HG02759 (cell line): ENCODE measurements at regions not wholly inside any gene's neighbourhood (a gene's known extent, or its start where the extent isn't known, plus 50 kb on each side); places are given as distances from the start of the nearest gene placed in this dataset.

Source experiments
- ATAC-seq: cut with Tn5 transposase; IDR thresholded peaks from one replicate; pipeline ENCODE4 v1.9.1; 2021; ENCODE audit warnings: mild to moderate bottlenecking, moderate library complexity; ENCODE audit not compliant: unreplicated experiment

- ATAC-seq = no peak
These were observed 113.0 kb upstream of the ARGLU1 start for GRCh38 chr13:106680796-106681472.

DNA sequence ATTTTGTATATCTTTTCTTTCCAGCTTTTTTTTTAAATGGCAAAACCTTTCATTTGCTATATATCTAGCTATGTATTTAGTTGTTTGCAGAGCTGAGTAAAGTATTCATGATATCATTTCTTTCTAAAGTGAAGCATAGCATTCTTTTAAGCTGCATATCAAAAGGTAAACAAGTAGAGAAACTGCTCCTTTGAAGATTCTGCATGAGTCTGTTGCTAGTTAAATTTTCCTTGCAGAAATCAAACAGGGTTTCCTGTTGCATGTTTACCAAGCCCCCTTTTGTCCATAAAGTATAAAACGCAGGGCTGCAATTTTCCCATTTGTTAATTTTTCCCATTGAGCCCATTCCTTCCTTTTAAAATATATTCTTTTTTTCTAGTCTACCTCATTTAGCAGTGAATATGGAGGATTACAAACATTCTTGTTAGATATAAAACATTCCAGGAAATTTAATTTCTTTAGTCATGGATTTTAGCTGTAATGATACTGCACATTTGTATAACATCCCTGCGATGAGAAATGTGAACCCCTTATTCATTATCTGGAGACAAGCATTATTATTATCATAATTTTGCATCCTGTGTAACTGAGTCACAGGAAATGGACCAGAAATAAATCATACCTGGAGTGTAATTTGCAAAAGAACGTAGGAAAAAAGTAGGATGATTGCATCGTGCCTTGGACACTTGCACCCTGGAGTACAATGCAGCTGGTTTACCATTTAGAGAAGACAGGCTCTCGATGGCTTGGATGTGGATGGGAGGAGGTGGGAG, 110.9 kb upstream of the ARGLU1 start:
- no peak for ATAC-seq

GRCh38 chr13:106675311-106675710, 107.4 kb upstream of the ARGLU1 start:
- no peak for ATAC-seq

DNA sequence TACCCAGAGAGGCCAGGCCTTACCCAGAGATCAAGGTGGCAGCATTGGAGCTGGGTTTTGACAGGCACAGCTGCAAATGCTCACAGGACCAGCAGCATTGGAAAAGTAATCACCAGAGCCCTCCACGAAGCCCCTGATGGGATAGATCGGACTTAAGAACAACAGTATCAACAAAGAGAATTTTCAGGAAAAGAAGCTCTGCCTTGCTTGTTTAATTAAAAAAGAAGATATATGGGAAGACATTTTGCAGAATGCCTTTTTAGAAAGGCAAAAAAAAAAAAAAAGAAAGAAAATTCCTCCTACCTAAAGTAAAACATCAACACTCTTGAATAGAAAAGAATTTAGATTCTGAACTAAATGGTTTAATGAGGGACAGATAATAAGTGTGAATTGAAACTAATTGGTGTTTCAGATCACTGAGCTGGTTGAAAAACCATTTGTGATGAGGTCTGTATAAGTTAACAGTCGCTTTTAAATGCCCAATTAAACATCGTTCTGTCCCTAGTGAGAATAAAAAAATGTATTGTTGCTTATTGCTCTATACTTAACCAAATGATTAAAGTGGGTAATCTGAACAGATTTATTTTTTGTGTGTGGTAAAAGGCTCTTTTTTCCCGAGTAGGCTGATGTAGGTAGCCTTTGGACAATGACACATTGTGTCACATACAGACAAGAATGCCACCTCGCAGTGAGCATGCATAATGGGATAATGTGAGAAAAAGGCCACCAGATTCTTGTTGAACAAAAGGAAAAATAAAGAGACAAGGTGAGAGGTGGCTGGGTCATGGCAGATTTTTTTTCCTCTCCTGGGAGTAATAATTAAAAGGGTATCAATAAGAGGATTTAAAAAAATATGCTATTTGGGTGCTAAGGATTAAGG, 93.0 kb upstream of the ARGLU1 start:
- no peak for ATAC-seq

DNA sequence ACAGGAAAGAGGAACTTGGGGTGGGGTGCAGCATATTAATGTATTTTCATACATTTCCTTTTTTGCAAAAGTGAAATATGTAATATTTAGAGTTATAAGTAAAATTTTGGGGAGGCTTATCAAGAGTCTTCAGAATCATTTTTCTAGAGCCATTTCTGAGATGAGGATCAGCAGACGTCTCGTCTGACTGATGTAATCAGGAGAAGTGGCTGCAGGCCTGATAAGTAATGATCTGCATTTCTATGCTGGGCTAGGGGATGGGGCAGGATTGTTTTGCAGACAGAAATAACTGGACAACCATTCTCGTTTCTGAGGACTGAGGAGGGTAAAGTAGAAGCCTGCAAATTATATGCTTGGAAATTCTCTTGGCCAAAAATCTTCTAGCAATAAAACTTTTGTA, 89.2 kb upstream of the ARGLU1 start:
- ATAC-seq = no peak

- ATAC-seq = no peak
These were observed 88.2 kb upstream of the ARGLU1 start for GRCh38 chr13:106656186-106656585.

DNA sequence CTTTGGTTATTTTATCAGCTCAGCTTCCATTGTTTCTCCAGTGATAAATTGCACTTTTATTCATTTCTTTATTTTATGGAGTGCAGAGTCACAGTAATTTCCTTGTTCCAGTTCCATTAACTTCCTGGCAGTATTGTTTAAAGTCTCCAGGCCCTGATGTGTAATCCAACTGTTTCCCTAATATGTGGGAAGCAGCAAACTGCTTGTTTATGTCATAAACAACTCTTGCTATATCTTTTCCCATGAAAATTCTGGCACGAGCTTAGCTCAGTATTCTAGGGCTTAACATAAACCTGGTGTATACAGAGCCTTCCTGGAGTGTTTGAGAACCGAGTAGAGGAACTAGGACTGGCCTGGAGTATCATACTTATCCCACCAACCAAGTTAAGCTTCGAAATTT, 83.5 kb upstream of the ARGLU1 start:
- ATAC-seq = no peak

DNA sequence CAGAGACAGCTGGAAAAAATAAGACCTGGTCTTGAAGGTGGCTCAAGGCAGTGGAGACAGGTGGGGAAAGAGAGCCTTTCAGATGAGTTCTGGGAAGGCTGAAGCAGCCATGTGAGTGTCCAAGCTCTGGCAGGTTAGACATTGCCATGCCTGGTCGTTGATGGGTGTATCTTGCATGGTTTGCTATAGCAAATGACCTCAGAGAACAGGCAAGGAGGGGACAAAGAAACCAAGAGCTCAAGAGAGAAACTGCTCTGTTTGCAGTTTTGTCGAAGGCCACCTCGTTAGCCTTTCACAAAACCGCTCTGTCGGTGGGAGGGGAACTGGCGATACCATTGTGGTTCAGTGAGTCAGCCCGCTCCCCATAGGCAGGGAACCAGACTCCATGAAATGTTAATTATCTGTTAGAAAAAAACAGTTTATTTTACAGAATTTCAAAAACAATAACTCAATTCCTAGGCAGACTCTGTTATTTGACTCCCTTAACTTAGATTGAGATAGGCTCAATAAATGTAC, 82.8 kb upstream of the ARGLU1 start:
- ATAC-seq = no peak

- no peak for ATAC-seq
These were observed 81.6 kb upstream of the ARGLU1 start for GRCh38 chr13:106649495-106649894.

- no peak for ATAC-seq
These were observed 72.6 kb upstream of the ARGLU1 start for GRCh38 chr13:106640515-106640914.

DNA sequence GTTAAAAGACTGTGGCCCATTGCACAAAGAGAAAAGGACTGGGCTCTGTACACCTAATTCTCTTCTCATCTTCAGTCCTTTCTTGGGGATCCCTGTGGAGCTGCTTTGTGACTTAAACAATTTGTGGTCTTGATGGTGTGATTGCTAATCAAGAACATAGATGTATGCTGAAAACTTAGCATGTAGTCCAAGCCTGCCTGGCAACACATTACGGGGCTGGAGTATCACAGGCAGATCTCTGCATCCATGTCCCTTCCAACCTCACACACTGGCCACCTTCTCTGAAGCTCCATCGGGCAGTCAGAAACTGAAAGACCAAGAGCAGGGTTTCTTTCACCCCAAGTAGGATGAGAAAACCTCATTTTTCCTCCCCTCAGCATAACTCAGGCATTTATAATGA, 69.6 kb upstream of the ARGLU1 start:
- no peak for ATAC-seq

GRCh38 chr13:106636492-106636891, 68.6 kb upstream of the ARGLU1 start:
- no peak for ATAC-seq

GRCh38 chr13:106635616-106636015, 67.7 kb upstream of the ARGLU1 start:
- no peak for ATAC-seq

DNA sequence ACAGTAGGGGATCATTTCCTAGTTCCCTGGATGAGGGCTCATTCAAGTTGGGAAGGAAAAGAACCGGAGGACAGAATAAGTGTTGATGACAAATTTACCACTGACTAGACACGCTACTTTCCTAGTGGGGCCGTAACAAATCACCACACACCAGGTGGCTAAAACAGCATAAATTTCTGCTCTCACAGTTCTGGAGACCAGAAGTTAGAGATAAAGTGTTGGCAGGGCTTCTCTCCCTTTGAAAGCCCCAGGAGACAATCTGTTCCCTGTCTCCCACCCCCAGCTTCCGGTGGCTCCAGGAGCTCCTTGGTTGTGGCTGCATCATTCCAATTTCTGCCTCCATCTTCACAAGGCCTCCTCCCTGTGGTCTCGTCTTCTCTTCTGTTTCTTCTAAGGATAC, 65.4 kb upstream of the ARGLU1 start:
- ATAC-seq = no peak

GRCh38 chr13:106630650-106631049, 62.7 kb upstream of the ARGLU1 start:
- no peak for ATAC-seq

GRCh38 chr13:106630162-106630561, 62.2 kb upstream of the ARGLU1 start:
- ATAC-seq = no peak

GRCh38 chr13:106628936-106629659, 61.2 kb upstream of the ARGLU1 start:
- no peak for ATAC-seq

GRCh38 chr13:106626473-106626872, 58.5 kb upstream of the ARGLU1 start:
- ATAC-seq = no peak

DNA sequence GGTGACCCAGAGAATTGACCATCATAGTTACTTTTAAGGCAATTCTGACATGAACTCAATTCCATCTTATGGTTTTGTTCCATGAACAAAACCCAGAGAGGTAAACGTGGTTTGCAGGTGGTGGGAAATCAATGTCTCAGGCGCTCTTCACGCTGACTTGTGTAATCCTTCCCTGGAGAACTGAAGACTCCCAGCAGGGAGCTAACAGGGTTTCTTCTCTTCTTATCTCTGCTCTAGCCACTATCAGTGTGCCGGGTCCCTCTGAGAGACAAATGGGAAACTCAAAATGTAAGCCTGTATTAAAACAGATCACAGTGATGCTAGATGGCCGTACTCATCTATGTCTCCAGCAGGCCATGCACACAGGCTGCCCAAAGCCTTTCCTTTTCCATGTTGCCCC, 57.6 kb upstream of the ARGLU1 start:
- no peak for ATAC-seq

DNA sequence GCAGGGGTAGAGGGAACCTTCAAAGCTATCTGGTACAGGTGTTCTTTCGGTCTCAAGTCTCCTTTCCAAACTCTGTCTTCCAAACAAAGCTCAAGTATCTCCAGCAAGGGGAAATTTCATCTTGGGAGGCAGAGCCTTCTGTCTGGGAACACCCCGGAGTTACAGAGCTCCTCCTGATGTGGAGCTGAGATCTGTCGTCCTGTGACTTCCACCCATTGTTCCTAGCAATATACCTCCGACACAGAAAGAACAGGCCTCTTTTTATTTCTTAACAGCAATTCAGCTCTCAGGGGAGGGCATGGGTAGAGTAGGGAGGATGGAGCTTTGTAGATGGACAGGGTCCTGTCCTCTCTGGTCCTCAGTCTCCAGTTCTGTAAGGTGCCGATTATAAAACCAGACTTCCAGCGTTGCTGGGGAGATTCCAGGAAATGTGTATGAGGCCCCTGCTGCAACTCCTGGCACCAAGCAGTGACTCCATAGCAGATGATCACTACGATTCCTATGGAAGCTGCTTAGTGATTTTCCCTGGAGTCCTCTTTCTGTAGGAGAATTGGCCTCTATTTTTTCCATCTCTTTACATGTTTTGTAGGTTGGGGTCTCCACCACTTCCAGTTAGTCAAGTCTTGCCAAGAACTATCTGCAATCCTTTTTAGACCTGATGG, 56.0 kb upstream of the ARGLU1 start:
- ATAC-seq = no peak
